ENCODE measurements at regions not wholly inside any gene's neighbourhood (a gene's known extent, or its start where the extent isn't known, plus 50 kb on each side); places are given as distances from the start of the nearest gene placed in this dataset.
A peak's percentile ranks its signal among the peaks of the same experiment; 100 is the strongest.

- Histone ChIP-seq H3K4me3 (ENCODE audit: low read length) (no peak overlapping the region), H3F3A (ENCODE audit: control insufficient read depth, insufficient read depth) (no peaks in the 10 kb centered on the region), H3K9me3 (ENCODE audit: control insufficient read depth, insufficient read depth, low read length) (no peaks in the 10 kb centered on the region), H3K9me2 (replicated peaks; ENCODE audit: control insufficient read depth, low read length) (no peaks in the 10 kb centered on the region), H3K4me2 (ENCODE audit: low read length) (peak overlapping the region; percentile 56), H3K27ac (ENCODE audit: low read depth, low read length) (no peak overlapping the region), H3K79me2 (ENCODE audit: control insufficient read depth, low read length) (no peaks in the 10 kb centered on the region), H3K4me1 (ENCODE audit: control insufficient read depth, low read length) (peaks cover 10% of the 10 kb centered on the region), H3K27me3 (ENCODE audit: control insufficient read depth, low read length) (no peaks in the 10 kb centered on the region), H3K36me3 (ENCODE audit: control insufficient read depth, low read length) (no peaks in the 10 kb centered on the region), H4K20me1 (ENCODE audit: control insufficient read depth, insufficient read depth, low read depth, low read length) (no peaks in the 10 kb centered on the region)
- TF ChIP-seq CTCF (IDR thresholded peaks at IDR 0.05; ENCODE audit: low read depth, low read length, poor library complexity, severe bottlenecking) (no peak), EZH2phosphoT487 (IDR thresholded peaks at IDR 0.05; ENCODE audit: borderline replicate concordance, low read length) (no peak)
These were observed 143.4 kb upstream of the ERRFI1 start for GRCh38 chr1:8169364-8170058.

- TF ChIP-seq CTCF (IDR thresholded peaks at IDR 0.05; ENCODE audit: low read depth, low read length, poor library complexity, severe bottlenecking) (no peak), EZH2phosphoT487 (IDR thresholded peaks at IDR 0.05; ENCODE audit: borderline replicate concordance, low read length) (no peak)
- no peaks in the 10 kb centered on the region for H3F3A ChIP-seq (ENCODE audit: control insufficient read depth, insufficient read depth)
- no peak overlapping the region for H3K4me2 ChIP-seq (ENCODE audit: low read length)
- H3K79me2 ChIP-seq (ENCODE audit: control insufficient read depth, low read length), result no peaks in the 10 kb centered on the region
- no peak overlapping the region for H3K4me3 ChIP-seq (ENCODE audit: low read length)
- no peaks in the 10 kb centered on the region for H3K27me3 ChIP-seq (ENCODE audit: control insufficient read depth, low read length)
- no peak overlapping the region for H3K27ac ChIP-seq (ENCODE audit: low read depth, low read length)
- H3K9me3 ChIP-seq (ENCODE audit: control insufficient read depth, insufficient read depth, low read length), result no peaks in the 10 kb centered on the region
- peaks cover 10% of the 10 kb centered on the region for H3K4me1 ChIP-seq (ENCODE audit: control insufficient read depth, low read length)
- H3K36me3 ChIP-seq (ENCODE audit: control insufficient read depth, low read length), result no peaks in the 10 kb centered on the region
- no peaks in the 10 kb centered on the region for H4K20me1 ChIP-seq (ENCODE audit: control insufficient read depth, insufficient read depth, low read depth, low read length)
- no peaks in the 10 kb centered on the region for H3K9me2 ChIP-seq (replicated peaks; ENCODE audit: control insufficient read depth, low read length)
These were observed 141.8 kb upstream of the ERRFI1 start for GRCh38 chr1:8167936-8168335.

- no peaks in the 10 kb centered on the region for H3F3A ChIP-seq (ENCODE audit: control insufficient read depth, insufficient read depth)
- no peak overlapping the region for H3K27ac ChIP-seq (ENCODE audit: low read depth, low read length)
- H3K4me2 ChIP-seq (ENCODE audit: low read length), result no peak overlapping the region
- H3K9me3 ChIP-seq (ENCODE audit: control insufficient read depth, insufficient read depth, low read length), result no peaks in the 10 kb centered on the region
- no peaks in the 10 kb centered on the region for H4K20me1 ChIP-seq (ENCODE audit: control insufficient read depth, insufficient read depth, low read depth, low read length)
- no peak overlapping the region for H3K4me3 ChIP-seq (ENCODE audit: low read length)
- no peaks in the 10 kb centered on the region for H3K36me3 ChIP-seq (ENCODE audit: control insufficient read depth, low read length)
- H3K27me3 ChIP-seq (ENCODE audit: control insufficient read depth, low read length), result no peaks in the 10 kb centered on the region
- no peaks in the 10 kb centered on the region for H3K79me2 ChIP-seq (ENCODE audit: control insufficient read depth, low read length)
- TF ChIP-seq EZH2phosphoT487 (IDR thresholded peaks at IDR 0.05; ENCODE audit: borderline replicate concordance, low read length) (no peak), CTCF (IDR thresholded peaks at IDR 0.05; ENCODE audit: low read depth, low read length, poor library complexity, severe bottlenecking) (no peak)
- H3K4me1 ChIP-seq (ENCODE audit: control insufficient read depth, low read length), result peaks cover 10% of the 10 kb centered on the region
- H3K9me2 ChIP-seq (replicated peaks; ENCODE audit: control insufficient read depth, low read length), result no peaks in the 10 kb centered on the region
These were observed 140.3 kb upstream of the ERRFI1 start for GRCh38 chr1:8166406-8166805.
